ENCODE measurements at regions not wholly inside any gene's neighbourhood (a gene's known extent, or its start where the extent isn't known, plus 50 kb on each side); places are given as distances from the start of the nearest gene placed in this dataset.

- Histone ChIP-seq H3K36me3 (ENCODE audit: control insufficient read depth, insufficient read depth, low read length) (no peaks in the 10 kb centered on the region), H3K4me3 (ENCODE audit: low read depth, low read length) (no peak overlapping the region), H3K27me3 (ENCODE audit: control insufficient read depth, insufficient read depth, low read length) (no peaks in the 10 kb centered on the region)
- DNase-seq (ENCODE audit: low read depth): no peak
- ChIA-PET POLR2A (no interaction called here), CTCF (no interaction called here)
- TF ChIP-seq CTCF (IDR thresholded peaks at IDR 0.05; ENCODE audit: insufficient read depth, low read depth, low read length): no peak
These were observed 960.7 kb upstream of the RAG2 start for GRCh38 chr11:37558619-37559210.

- ChIA-PET CTCF (no interaction called here), POLR2A (no interaction called here)
- Histone ChIP-seq H3K36me3 (ENCODE audit: control insufficient read depth, insufficient read depth, low read length) (no peaks in the 10 kb centered on the region), H3K27me3 (ENCODE audit: control insufficient read depth, insufficient read depth, low read length) (no peaks in the 10 kb centered on the region), H3K4me3 (ENCODE audit: low read depth, low read length) (no peak overlapping the region)
- DNase-seq (ENCODE audit: low read depth): no peak
- no peak for TF ChIP-seq CTCF (IDR thresholded peaks at IDR 0.05; ENCODE audit: insufficient read depth, low read depth, low read length)
These were observed 960.0 kb upstream of the RAG2 start for GRCh38 chr11:37557990-37558389.

- H3K36me3 ChIP-seq (ENCODE audit: control insufficient read depth, insufficient read depth, low read length): no peaks in the 10 kb centered on the region
- no peaks in the 10 kb centered on the region for H3K27me3 ChIP-seq (ENCODE audit: control insufficient read depth, insufficient read depth, low read length)
- TF ChIP-seq CTCF (IDR thresholded peaks at IDR 0.05; ENCODE audit: insufficient read depth, low read depth, low read length): no peak
- ChIA-PET CTCF (no interaction called here), POLR2A (no interaction called here)
- H3K4me3 ChIP-seq (ENCODE audit: low read depth, low read length): no peak overlapping the region
- no peak for DNase-seq (ENCODE audit: low read depth)
These were observed 954.2 kb upstream of the RAG2 start for GRCh38 chr11:37552284-37552683.

GRCh38 chr11:37544491-37544890 lies 946.5 kb upstream of the RAG2 start:
- Histone ChIP-seq H3K36me3 (ENCODE audit: control insufficient read depth, insufficient read depth, low read length) (no peaks in the 10 kb centered on the region), H3K27me3 (ENCODE audit: control insufficient read depth, insufficient read depth, low read length) (no peaks in the 10 kb centered on the region), H3K4me3 (ENCODE audit: low read depth, low read length) (no peak overlapping the region)
- CTCF ChIA-PET: no interaction called here
- POLR2A ChIA-PET: no interaction called here
- DNase-seq (ENCODE audit: low read depth): no peak
- no peak for TF ChIP-seq CTCF (IDR thresholded peaks at IDR 0.05; ENCODE audit: insufficient read depth, low read depth, low read length)

GRCh38 chr11:37533830-37534229 lies 935.8 kb upstream of the RAG2 start:
- Histone ChIP-seq H3K4me3 (ENCODE audit: low read depth, low read length) (no peak overlapping the region), H3K27me3 (ENCODE audit: control insufficient read depth, insufficient read depth, low read length) (no peaks in the 10 kb centered on the region), H3K36me3 (ENCODE audit: control insufficient read depth, insufficient read depth, low read length) (no peaks in the 10 kb centered on the region)
- ChIA-PET CTCF (no interaction called here), POLR2A (no interaction called here)
- no peak for DNase-seq (ENCODE audit: low read depth)
- TF ChIP-seq CTCF (IDR thresholded peaks at IDR 0.05; ENCODE audit: insufficient read depth, low read depth, low read length): no peak
